Mesodermal cell (in vitro differentiated cells): ENCODE measurements at regions not wholly inside any gene's neighbourhood (a gene's known extent, or its start where the extent isn't known, plus 50 kb on each side); places are given as distances from the start of the nearest gene placed in this dataset.

ENCODE experiments used
- H3K27ac ChIP-seq: 2 replicates; pipeline ENCODE4 v1.7.0; 2013; ENCODE audit warnings: mild to moderate bottlenecking, low read depth, low read length, moderate library complexity; ENCODE audit not compliant: severe bottlenecking
- H3K36me3 ChIP-seq: 2 replicates; pipeline ENCODE4 v1.7.1; 2013; ENCODE audit warnings: mild to moderate bottlenecking, low read length, moderate library complexity; ENCODE audit not compliant: control insufficient read depth, insufficient read depth
- H3K4me1 ChIP-seq: one replicate; pipeline ENCODE4 v1.7.1; 2013; ENCODE audit warnings: mild to moderate bottlenecking, low read length; ENCODE audit not compliant: insufficient read depth, control insufficient read depth, poor library complexity, severe bottlenecking
- H3K4me3 ChIP-seq: 2 replicates; pipeline ENCODE4 v1.7.0; 2013; ENCODE audit warnings: low read length, control low read depth, mild to moderate bottlenecking; ENCODE audit not compliant: insufficient read depth, poor library complexity, severe bottlenecking; ENCODE audit errors: extremely low read depth
- H3K9me3 ChIP-seq: 2 replicates; pipeline ENCODE4 v1.7.1; 2013; ENCODE audit warnings: mild to moderate bottlenecking, low read length, moderate library complexity; ENCODE audit not compliant: control insufficient read depth
- WGBS, 2 experiments: methylation state at CpG; one replicate each; pipeline ENCODE4 v1.1.5; 2013; ENCODE audit warnings: missing lambda C conversion rate in 2 of 2; ENCODE audit not compliant: insufficient coverage in 2 of 2; 5-methylcytosine and 5-hydroxymethylcytosine counted together

DNA sequence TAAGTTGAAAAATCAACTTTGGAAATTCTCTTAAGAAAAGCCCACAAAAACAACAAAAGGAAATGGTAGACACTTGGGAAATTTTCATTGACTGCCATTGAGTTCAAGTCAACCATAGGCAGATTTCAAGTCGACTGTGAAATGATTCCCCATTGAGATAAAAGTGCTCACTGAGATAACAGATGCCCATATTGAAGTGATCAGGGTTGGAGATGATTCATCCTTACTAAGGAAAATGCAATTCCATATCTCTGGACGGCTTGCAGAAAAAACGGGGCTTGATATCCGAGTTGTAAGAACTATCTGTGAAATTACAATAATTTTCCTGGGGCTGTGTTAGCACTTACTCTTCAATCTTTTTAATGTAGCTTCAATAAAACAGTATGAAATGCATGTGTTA, 373.1 kb upstream of the THRB start:
- Histone ChIP-seq H3K4me3 (no peak overlapping the region), H3K9me3 (no peaks in the 10 kb centered on the region), H3K27ac (no peak overlapping the region), H3K36me3 (no peaks in the 10 kb centered on the region), H3K4me1 (no peaks in the 10 kb centered on the region)
- WGBS, 2 experiments = 93 to 100% methylated on average over 2 to 3 of the region's 4 CpGs

DNA sequence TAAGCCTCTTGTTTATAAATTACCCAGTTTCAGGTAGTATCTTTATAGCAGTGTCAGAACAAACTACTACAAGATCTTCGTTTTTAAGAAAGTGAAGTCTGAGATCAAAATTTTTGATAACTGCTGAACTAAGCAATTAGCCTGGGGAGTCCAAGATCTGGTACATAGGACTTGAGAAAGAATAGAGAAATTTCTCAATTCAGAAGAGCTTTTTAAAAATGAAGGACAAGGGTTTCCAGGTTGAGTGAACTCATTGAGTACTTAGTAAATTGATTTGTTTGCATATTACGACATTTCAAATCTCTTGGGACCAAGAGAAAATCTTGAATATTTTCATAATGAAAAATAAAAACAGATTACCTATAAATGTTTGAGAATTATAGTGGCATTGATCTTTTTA, 386.6 kb upstream of the THRB start:
- no peaks in the 10 kb centered on the region for H3K36me3 ChIP-seq
- no peak overlapping the region for H3K27ac ChIP-seq
- H3K4me1 ChIP-seq = no peaks in the 10 kb centered on the region
- no peak overlapping the region for H3K4me3 ChIP-seq
- 89% methylated on average over 1 of the region's 2 CpGs; no CpG with 5 or more reads in 1 of the 2 experiments for WGBS, 2 experiments
- H3K9me3 ChIP-seq = no peaks in the 10 kb centered on the region

DNA sequence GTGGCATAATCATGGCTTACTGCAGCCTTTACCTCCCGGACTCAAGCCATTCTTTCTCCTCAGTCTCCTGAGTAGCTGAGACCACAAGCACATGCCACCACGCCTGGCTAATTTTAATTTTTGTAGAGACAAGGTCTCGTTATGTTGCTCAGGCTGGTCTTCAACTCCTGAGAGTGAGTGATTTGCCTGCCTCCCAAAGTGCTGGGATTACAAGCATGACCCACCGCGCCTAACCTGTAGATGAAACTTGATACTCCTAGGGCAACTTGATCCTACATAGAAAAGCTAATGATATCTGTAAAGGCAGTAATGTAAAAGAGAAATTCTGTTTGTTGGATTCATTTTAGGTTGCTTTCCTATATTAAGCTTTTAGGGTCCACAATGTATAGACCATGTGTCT, 391.9 kb upstream of the THRB start:
- Histone ChIP-seq H3K9me3 (no peaks in the 10 kb centered on the region), H3K4me3 (no peak overlapping the region), H3K27ac (no peak overlapping the region), H3K4me1 (no peaks in the 10 kb centered on the region), H3K36me3 (no peaks in the 10 kb centered on the region)
- 83 to 92% methylated on average over 2 to 3 of the region's 5 CpGs for WGBS, 2 experiments

DNA sequence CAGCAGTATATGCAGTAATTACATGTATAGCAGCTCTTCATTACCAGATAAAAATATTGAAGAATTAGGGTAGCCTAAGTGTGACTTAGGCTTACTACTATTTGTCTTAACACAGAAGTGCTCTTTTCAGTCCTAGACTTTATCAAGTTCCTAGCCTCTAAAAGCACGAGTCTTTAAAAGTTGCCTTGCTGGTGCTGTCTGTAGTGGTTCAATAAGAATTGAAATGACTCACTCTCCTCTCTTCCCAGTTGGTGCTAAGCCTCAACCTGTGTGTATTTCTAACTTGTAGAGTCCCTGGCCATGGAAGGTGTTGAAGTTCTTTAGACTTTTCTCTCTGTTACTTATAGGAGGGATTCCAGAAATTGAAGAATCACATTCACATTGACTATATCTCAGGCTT, 395.4 kb upstream of the THRB start:
- WGBS, 2 experiments = no CpG with 5 or more reads among the region's 1 CpG
- no peaks in the 10 kb centered on the region for H3K36me3 ChIP-seq
- H3K9me3 ChIP-seq = no peaks in the 10 kb centered on the region
- no peak overlapping the region for H3K27ac ChIP-seq
- no peak overlapping the region for H3K4me3 ChIP-seq
- no peaks in the 10 kb centered on the region for H3K4me1 ChIP-seq

DNA sequence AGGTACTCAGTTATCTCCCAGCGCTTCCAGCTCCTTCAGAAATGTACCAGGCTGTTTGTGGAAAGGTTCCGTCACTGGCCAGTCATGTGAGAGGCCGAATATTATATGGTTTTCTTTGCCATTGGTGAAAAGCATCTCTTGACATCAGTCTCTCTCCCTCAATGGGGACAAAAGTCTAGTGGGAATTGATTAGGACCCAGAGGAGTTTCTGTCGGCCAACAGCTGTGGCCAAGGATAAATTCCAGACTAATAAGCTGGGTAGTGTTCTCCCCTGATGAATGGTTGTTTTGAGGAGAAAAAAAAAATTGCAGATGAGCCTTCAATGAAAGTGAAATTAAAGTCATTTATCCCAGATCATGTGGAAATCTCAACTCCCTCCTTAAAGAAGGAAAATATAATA, 404.7 kb upstream of the THRB start:
- no peaks in the 10 kb centered on the region for H3K36me3 ChIP-seq
- 100% methylated on average over 2 of the region's 4 CpGs for WGBS, 2 experiments
- H3K4me3 ChIP-seq = no peak overlapping the region
- no peaks in the 10 kb centered on the region for H3K4me1 ChIP-seq
- H3K9me3 ChIP-seq = no peaks in the 10 kb centered on the region
- H3K27ac ChIP-seq = no peak overlapping the region

DNA sequence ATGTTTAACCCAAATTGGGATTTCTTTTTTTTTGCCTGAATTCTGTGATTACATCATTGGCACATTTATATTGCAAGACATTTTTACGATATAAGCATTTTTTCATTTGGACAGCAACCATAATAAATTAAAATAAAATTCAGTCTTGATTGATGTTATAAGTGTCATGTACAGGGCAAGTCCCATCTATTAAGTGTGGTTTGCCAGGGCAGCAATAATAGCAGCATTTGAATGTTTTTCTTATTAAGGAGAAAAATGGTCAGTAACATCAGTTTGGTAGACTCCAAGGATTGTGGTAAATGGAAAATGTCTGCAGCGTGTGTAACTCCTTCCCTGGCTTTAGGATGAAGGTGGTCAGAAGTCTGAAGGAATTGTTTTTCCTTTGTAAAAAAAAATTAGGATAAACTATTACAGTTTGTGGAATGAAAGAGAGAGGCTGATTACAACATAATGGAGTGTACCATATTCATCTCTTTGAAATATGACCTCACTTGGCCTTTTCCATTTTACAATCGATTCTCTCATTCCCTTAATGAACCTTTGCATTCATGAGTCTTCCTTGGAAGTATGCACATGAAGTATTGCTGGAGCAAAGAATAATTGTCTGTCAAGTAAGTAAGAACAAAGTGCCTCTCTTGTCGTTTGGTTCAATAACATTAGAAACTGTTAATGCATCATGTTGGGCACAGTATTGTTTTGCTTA, 405.4 kb upstream of the THRB start:
- Histone ChIP-seq H3K4me1 (no peaks in the 10 kb centered on the region), H3K4me3 (no peak overlapping the region), H3K27ac (no peak overlapping the region), H3K9me3 (no peaks in the 10 kb centered on the region), H3K36me3 (no peaks in the 10 kb centered on the region)
- 79% methylated on average over 2 of the region's 4 CpGs; no CpG with 5 or more reads in 1 of the 2 experiments for WGBS, 2 experiments

DNA sequence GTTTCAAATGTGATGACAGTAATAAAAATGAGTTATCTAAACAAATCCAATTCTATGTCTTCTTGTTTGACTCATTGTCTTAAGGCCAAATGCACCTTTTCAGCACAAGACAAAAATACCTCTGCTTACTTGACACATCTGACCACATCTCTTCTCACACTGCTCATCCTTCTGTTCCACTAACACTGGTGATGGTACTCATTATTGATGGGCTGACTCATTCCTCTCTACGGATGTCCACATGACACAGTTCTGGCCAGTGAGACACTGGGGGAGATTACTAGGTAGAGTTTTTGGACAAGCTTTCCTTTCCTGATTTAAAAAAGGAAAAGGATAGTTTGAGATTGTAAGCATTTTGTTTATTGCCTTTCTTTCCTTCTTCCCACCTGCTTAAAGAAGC, 410.6 kb upstream of the THRB start:
- 100% methylated on average over 1 of the region's 1 CpG; no CpG with 5 or more reads in 1 of the 2 experiments for WGBS, 2 experiments
- Histone ChIP-seq H3K4me3 (no peak overlapping the region), H3K9me3 (no peaks in the 10 kb centered on the region), H3K36me3 (no peaks in the 10 kb centered on the region), H3K27ac (no peak overlapping the region), H3K4me1 (no peaks in the 10 kb centered on the region)

DNA sequence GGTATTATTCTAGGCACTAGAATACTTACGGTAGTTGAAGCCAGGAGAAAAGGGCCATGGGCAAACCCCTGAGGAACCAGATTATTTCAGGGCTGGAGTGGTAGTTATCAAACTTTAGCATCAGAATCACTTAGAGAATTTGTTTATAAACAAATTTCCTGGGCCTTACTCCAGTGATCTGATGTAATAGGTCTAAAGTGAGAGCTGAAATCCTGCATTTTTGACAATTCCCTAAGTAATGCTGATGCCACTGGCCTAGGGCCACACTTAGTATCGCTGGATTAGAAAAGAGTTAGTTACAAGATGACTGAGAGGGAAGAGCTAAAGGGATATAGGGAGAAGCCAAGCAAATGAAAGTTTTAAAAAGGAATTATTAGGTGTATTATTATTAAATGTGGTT, 412.5 kb upstream of the THRB start:
- WGBS, 2 experiments = 92 to 96% methylated on average over 1 to 2 of the region's 2 CpGs
- H3K9me3 ChIP-seq = no peaks in the 10 kb centered on the region
- no peaks in the 10 kb centered on the region for H3K36me3 ChIP-seq
- no peak overlapping the region for H3K27ac ChIP-seq
- no peak overlapping the region for H3K4me3 ChIP-seq
- H3K4me1 ChIP-seq = no peaks in the 10 kb centered on the region

DNA sequence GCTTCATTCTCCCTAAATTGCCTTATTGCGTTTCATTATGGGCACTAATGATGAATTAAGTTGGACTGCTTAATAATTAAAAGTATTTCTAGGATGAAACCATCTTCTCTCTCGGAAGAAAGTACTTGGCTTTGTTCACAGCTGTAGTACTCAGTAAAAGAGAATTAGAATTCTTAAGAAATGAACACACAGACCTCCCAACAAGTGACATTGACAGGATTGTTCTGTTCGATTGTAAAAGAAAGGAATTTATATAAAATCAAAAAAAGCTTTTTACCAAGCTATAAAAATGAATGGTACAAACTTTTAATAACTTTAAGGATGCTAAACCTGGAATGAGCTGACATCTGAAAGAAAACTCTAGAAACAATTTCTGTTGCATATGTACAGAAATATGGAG, 416.4 kb upstream of the THRB start:
- no CpG with 5 or more reads among the region's 3 CpGs for WGBS, 2 experiments
- Histone ChIP-seq H3K36me3 (no peaks in the 10 kb centered on the region), H3K4me1 (no peaks in the 10 kb centered on the region), H3K27ac (no peak overlapping the region), H3K9me3 (no peaks in the 10 kb centered on the region), H3K4me3 (no peak overlapping the region)

DNA sequence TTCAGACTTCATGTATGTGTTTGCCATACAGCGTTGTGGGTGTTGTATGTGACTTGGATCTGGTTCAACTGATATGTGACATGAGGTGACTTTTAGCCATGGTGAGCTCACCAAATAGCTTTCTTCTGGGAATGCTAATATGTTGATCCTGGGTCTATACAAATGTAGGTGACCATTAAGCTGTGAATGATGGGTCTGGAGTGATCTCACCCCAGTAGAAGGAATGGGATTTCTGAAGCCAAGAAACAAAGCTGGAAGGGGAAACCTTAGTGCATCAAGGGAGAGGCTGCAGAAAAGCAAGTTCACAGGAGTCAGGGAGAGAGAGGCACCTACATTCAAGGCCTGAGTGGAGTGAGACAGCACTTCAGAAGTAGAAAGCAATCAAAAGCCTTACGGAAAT, 421.0 kb upstream of the THRB start:
- Histone ChIP-seq H3K9me3 (no peaks in the 10 kb centered on the region), H3K4me1 (no peaks in the 10 kb centered on the region), H3K27ac (no peak overlapping the region), H3K4me3 (no peak overlapping the region), H3K36me3 (no peaks in the 10 kb centered on the region)
- 92 to 95% methylated on average over 1 to 2 of the region's 2 CpGs for WGBS, 2 experiments

DNA sequence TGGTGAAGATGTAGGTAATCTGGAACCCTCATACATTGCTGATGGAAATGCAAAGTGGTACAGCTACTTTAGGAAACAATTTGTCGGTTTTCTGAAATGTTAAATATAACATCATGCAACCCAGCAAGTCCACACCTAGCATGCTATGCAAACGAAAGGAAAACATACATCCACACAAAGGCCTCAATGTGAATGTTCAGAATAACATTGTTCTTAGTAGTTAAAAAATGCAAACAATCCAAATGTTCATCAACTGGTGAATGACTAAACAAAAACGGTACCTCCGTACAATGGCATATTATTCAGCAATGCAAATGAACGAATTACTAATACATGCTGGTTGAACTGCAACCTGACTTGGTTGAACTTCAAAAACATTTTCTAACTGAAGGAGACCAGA, 423.3 kb upstream of the THRB start:
- WGBS, 2 experiments = 90 to 93% methylated on average over 3 of the region's 5 CpGs
- Histone ChIP-seq H3K4me1 (no peaks in the 10 kb centered on the region), H3K4me3 (no peak overlapping the region), H3K36me3 (no peaks in the 10 kb centered on the region), H3K27ac (no peak overlapping the region), H3K9me3 (no peaks in the 10 kb centered on the region)
